Mesenteric fat pad (tissue), 1 donor: ENCODE measurements at regions not wholly inside any gene's neighbourhood (a gene's known extent, or its start where the extent isn't known, plus 50 kb on each side); places are given as distances from the start of the nearest gene placed in this dataset.
A peak's percentile ranks its signal among the peaks of the same experiment; 100 is the strongest.

ENCODE experiments used
- DNase-seq: peaks from one replicate; pipeline ENCODE4 v3.0.0-alpha.2; 2020; ENCODE audit warnings: low spot score
- donor health status: DM: yes; HTN: yes; CAD: no.

GRCh38 chr6:1257778-1258177, 54.1 kb upstream of the FOXQ1 start:
- DNase-seq: no peak

- no peak for DNase-seq
These were observed 55.4 kb upstream of the FOXQ1 start for GRCh38 chr6:1256435-1257008.

- no peak for DNase-seq
These were observed 56.1 kb upstream of the FOXQ1 start for GRCh38 chr6:1255636-1256365.

GRCh38 chr6:1254326-1254725, 57.6 kb upstream of the FOXQ1 start:
- no peak for DNase-seq

- DNase-seq: no peak
These were observed 58.1 kb upstream of the FOXQ1 start for GRCh38 chr6:1253816-1254215.

GRCh38 chr6:1251198-1252155, 60.4 kb upstream of the FOXQ1 start:
- DNase-seq: no peak

- DNase-seq: no peak
These were observed 61.3 kb upstream of the FOXQ1 start for GRCh38 chr6:1250489-1251197.

GRCh38 chr6:1247894-1248293, 64.0 kb upstream of the FOXQ1 start:
- DNase-seq: no peak

GRCh38 chr6:1247056-1247455, 64.8 kb upstream of the FOXQ1 start:
- no peak for DNase-seq

GRCh38 chr6:1244941-1245340, 67.0 kb upstream of the FOXQ1 start:
- DNase-seq: no peak

GRCh38 chr6:1244278-1244677, 67.6 kb upstream of the FOXQ1 start:
- no peak for DNase-seq

- DNase-seq: no peak
These were observed 69.5 kb upstream of the FOXQ1 start for GRCh38 chr6:1242446-1242845.

GRCh38 chr6:1242021-1242420, 69.9 kb upstream of the FOXQ1 start:
- DNase-seq: no peak

GRCh38 chr6:1240766-1241318, 71.1 kb upstream of the FOXQ1 start:
- no peak for DNase-seq

GRCh38 chr6:1239805-1240204, 72.1 kb upstream of the FOXQ1 start:
- no peak for DNase-seq

- no peak for DNase-seq
These were observed 73.9 kb upstream of the FOXQ1 start for GRCh38 chr6:1238040-1238439.

GRCh38 chr6:1237636-1238035, 74.3 kb upstream of the FOXQ1 start:
- DNase-seq: no peak

GRCh38 chr6:1235825-1236224, 76.1 kb upstream of the FOXQ1 start:
- DNase-seq: no peak

- no peak for DNase-seq
These were observed 78.0 kb upstream of the FOXQ1 start for GRCh38 chr6:1233924-1234323.

- DNase-seq: peak; percentile 62
These were observed 79.3 kb upstream of the FOXQ1 start for GRCh38 chr6:1232578-1232977.

- no peak for DNase-seq
These were observed 80.0 kb upstream of the FOXQ1 start for GRCh38 chr6:1231941-1232340.
